CD8-positive, alpha-beta memory T cell (primary cell): ENCODE measurements at regions not wholly inside any gene's neighbourhood (a gene's known extent, or its start where the extent isn't known, plus 50 kb on each side); places are given as distances from the start of the nearest gene placed in this dataset.

ENCODE experiments used
- CTCF ChIA-PET: fragments of 350-600 bp; sonication (Branson Sonifier 250); formaldehyde crosslinking; loops from one replicate; lab custom pipeline; 2021; ENCODE audit warnings: antibody characterized with exemption; lab: Charles Lee
- POLR2A ChIA-PET: fragments of 350-600 bp; sonication (Branson Sonifier 250); formaldehyde crosslinking; loops from one replicate; lab custom pipeline; 2021; ENCODE audit warnings: antibody characterized with exemption; lab: Charles Lee
- DNase-seq, 5 donors: peaks; one replicate each; pipeline versions ENCODE4 v3.0.0 to v3.0.0-alpha.2; 2020 to 2022; ENCODE audit warnings: mixed read lengths in 1 of 5
- H3K27ac ChIP-seq: one replicate; pipeline ENCODE4 v1.7.0; 2013; ENCODE audit warnings: low read depth, mild to moderate bottlenecking, low read length, moderate library complexity
- H3K27me3 ChIP-seq: 2 replicates; pipeline ENCODE4 v1.7.0; 2013; ENCODE audit warnings: low read length, mild to moderate bottlenecking; ENCODE audit not compliant: insufficient read depth, poor library complexity, severe bottlenecking
- H3K36me3 ChIP-seq: 2 replicates; pipeline ENCODE4 v1.7.0; 2013; ENCODE audit warnings: mild to moderate bottlenecking, low read length, moderate library complexity; ENCODE audit not compliant: insufficient read depth
- H3K4me1 ChIP-seq: 2 replicates; pipeline ENCODE4 v1.7.0; 2013; ENCODE audit warnings: mild to moderate bottlenecking, low read length, moderate library complexity; ENCODE audit not compliant: insufficient read depth
- H3K4me3 ChIP-seq: 2 replicates; pipeline ENCODE4 v1.7.0; 2013; ENCODE audit warnings: mild to moderate bottlenecking, low read length
- H3K9me3 ChIP-seq: 2 replicates; pipeline ENCODE4 v1.7.0; 2013; ENCODE audit warnings: mild to moderate bottlenecking, low read length
- H3K27ac Mint-ChIP-seq, 8 donors: one replicate each; pipeline ENCODE4 v1.8.0; 2020 to 2021; ENCODE audit warnings: mixed read lengths in 8 of 8, mild to moderate bottlenecking in 6 of 8, inconsistent platforms in 3 of 8, moderate library complexity in 3 of 8
- H3K27me3 Mint-ChIP-seq, 2 donors: one replicate each; pipeline ENCODE4 v1.8.0; 2020 to 2021; ENCODE audit warnings: mixed read lengths in 2 of 2, mild to moderate bottlenecking in 1 of 2, moderate library complexity in 1 of 2
- H3K36me3 Mint-ChIP-seq, 3 donors: one replicate each; pipeline ENCODE4 v1.8.0; 2020 to 2021; ENCODE audit warnings: mixed read lengths in 3 of 3, inconsistent platforms in 1 of 3, mild to moderate bottlenecking in 1 of 3
- H3K4me1 Mint-ChIP-seq, 3 donors: one replicate each; pipeline ENCODE4 v1.8.0; 2020 to 2021; ENCODE audit warnings: mixed read lengths in 3 of 3, inconsistent platforms in 1 of 3, mild to moderate bottlenecking in 1 of 3
- H3K4me3 Mint-ChIP-seq, 7 donors: one replicate each; pipeline ENCODE4 v1.8.0; 2020 to 2021; ENCODE audit warnings: mixed read lengths in 7 of 7, mild to moderate bottlenecking in 6 of 7, moderate library complexity in 4 of 7, inconsistent platforms in 2 of 7
- H3K9me3 Mint-ChIP-seq, 5 donors: one replicate each; pipeline ENCODE4 v1.8.0; 2020 to 2022; ENCODE audit warnings: mixed read lengths in 5 of 5, mild to moderate bottlenecking in 3 of 5, moderate library complexity in 2 of 5, inconsistent platforms in 1 of 5

DNA sequence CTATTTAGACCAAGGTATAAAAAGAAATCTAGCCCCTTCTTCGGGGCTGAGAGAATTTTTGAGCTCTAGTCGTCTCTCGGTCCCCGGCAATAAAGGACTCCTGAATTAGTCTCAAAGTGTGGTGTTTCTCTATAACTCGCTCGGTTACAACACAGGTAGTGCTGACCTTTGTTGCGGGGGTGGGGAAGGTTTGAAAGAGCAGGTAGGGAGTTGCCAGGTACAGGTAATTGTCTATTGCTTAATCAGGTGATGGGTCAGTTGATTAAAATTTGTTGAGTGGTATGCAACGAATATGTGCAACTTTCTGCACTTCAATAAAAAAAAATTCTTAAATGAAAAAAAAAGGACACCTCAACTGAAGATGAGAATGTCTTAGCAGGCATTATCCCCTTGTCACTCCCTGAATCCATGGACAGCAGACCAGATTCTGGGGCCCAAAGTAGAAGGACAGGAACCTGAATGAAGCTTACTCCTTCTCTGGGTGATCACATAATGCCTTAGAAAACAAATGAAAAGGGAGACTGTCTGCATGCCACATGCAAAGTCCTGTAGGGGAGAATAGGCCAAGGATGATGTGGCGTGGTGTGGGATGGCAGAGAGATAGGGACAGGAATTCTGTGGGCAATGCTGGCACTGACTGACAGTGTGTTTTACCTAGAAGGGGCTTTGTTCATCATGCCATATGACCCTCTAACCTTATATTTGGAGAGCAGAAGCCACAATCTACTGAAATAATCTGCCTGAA lies 157.6 kb upstream of the OLIG3 start:
- DNase-seq: no peak
- H3K4me1 Mint-ChIP-seq: no peaks in the 10 kb centered on the region
- H3K4me1 ChIP-seq: no peaks in the 10 kb centered on the region
- H3K9me3 Mint-ChIP-seq: peaks cover 12 to 49% (median 45%) of the 10 kb centered on the region in 5 donors
- H3K27ac ChIP-seq: no peak overlapping the region
- CTCF ChIA-PET: no interaction called here
- no peaks in the 10 kb centered on the region for H3K27me3 ChIP-seq
- peaks cover 0 to 28% (median 1%) of the 10 kb centered on the region in 3 donors for H3K36me3 Mint-ChIP-seq
- no peak overlapping the region for H3K27ac Mint-ChIP-seq
- H3K36me3 ChIP-seq: no peaks in the 10 kb centered on the region
- H3K9me3 ChIP-seq: no peaks in the 10 kb centered on the region
- H3K4me3 ChIP-seq: no peak overlapping the region
- H3K4me3 Mint-ChIP-seq: no peak overlapping the region
- peaks cover 15 to 42% of the 10 kb centered on the region in 2 donors for H3K27me3 Mint-ChIP-seq
- POLR2A ChIA-PET: no interaction called here

DNA sequence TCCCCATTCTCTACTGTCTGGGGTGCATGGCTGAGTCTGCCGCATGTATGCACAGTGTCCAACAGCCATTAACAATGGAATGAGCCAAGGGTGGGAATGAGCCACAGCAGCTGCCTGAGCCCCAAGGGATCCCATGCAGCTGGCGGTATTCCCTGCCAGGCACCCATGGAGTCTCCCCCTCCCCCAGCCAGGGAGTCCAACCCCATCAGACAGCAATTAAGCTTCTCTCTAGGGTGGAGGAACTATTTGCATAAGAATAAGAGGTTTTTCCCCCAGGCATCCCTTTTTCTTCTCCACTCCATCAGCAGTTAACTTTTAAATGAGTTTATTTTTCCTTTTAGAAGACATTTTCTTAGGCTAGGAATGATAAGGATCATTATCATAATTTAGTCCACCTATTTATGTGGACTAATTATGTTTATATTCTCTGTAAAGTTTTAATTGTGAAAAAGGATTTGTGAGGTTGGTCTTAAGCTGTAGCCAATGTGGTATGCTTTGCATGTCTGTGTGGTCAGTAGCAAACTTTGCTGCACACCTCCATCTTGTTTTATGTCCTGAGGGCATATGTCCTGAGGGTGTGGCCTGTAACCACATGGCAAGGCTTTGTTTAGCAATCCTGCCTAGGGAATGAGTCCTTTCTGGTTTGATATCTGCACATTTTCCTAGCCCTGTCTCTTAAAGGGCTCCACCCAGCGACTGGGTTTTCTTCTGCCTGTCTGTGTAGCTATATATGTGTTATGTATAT lies 158.9 kb upstream of the OLIG3 start:
- DNase-seq: no peak
- peaks cover 12 to 52% (median 45%) of the 10 kb centered on the region in 5 donors for H3K9me3 Mint-ChIP-seq
- H3K4me3 Mint-ChIP-seq: no peak overlapping the region
- POLR2A ChIA-PET: no interaction called here
- H3K27me3 Mint-ChIP-seq: peaks cover 11 to 29% of the 10 kb centered on the region in 2 donors
- Histone ChIP-seq H3K4me1 (no peaks in the 10 kb centered on the region), H3K36me3 (no peaks in the 10 kb centered on the region), H3K27me3 (no peaks in the 10 kb centered on the region), H3K4me3 (no peak overlapping the region), H3K9me3 (no peaks in the 10 kb centered on the region), H3K27ac (no peak overlapping the region)
- no peak overlapping the region for H3K27ac Mint-ChIP-seq
- no peaks in the 10 kb centered on the region for H3K4me1 Mint-ChIP-seq
- CTCF ChIA-PET: interaction anchor here (0.9 kb wide), 1 partner anchor 238 kb away, joined by 3 read pairs; no protein-coding TSS in a partner anchor
- H3K36me3 Mint-ChIP-seq: peaks cover 0 to 36% (median 1%) of the 10 kb centered on the region in 3 donors

DNA sequence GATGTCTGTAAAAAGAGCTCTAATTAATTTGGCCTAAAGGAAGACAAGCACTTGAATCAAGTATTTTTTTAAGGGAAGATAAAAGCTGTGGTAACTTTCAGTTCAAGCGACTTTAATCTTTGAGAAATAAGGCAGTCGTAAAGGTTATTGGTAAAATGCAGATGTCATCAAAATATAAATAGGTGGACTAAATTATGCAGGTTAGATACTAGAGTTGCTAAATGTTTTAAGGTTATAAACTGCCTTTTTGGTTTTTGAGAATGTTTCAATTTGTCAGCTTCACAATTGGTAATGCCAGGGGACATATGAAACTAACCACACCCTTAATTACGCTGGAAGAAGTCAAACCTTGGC lies 159.5 kb upstream of the OLIG3 start:
- no peak overlapping the region for H3K4me3 ChIP-seq
- H3K36me3 ChIP-seq: no peaks in the 10 kb centered on the region
- Mint-ChIP-seq H3K9me3 (peaks cover 12 to 52% (median 45%) of the 10 kb centered on the region in 5 donors), H3K36me3 (peaks cover 0 to 40% (median 1%) of the 10 kb centered on the region in 3 donors), H3K27ac (no peak overlapping the region), H3K4me1 (no peaks in the 10 kb centered on the region), H3K27me3 (peaks cover 8 to 23% of the 10 kb centered on the region in 2 donors), H3K4me3 (no peak overlapping the region)
- no peaks in the 10 kb centered on the region for H3K27me3 ChIP-seq
- H3K9me3 ChIP-seq: no peaks in the 10 kb centered on the region
- DNase-seq: no peak
- ChIA-PET POLR2A (no interaction called here), CTCF (interaction anchor here (0.9 kb wide), 1 partner anchor 238 kb away, joined by 3 read pairs; no protein-coding TSS in a partner anchor)
- H3K4me1 ChIP-seq: no peaks in the 10 kb centered on the region
- H3K27ac ChIP-seq: no peak overlapping the region

DNA sequence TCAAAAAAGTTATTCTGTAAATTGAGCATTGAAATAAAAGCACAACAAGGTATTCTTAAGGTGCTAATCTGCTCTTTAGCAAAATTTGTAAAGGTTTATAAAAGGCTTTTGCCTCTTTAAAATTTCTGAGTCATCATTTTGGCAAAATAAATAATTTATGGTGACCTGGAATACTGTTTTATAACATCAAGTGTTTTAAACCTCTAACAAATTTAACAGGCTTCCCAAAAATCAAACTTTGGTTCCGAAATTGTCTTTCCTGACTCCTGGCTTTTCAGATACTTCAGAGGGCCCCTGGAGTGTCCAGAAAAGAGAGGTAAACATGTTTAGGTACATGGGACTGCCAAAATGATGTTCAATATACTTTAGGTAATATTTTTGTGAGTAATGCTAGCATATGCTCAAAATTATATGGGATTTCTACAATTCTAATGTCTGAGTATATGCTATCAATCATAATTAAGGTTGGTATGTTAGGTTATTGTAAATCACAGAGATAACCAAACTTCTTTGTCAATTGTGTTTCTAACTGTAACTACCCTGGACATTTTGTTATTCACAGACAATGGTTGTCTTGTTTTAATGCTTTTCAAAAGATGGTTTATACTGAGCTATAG lies 160.3 kb upstream of the OLIG3 start:
- ChIA-PET CTCF (no interaction called here), POLR2A (no interaction called here)
- no peaks in the 10 kb centered on the region for H3K36me3 ChIP-seq
- no peak overlapping the region for H3K27ac ChIP-seq
- no peaks in the 10 kb centered on the region for H3K4me1 ChIP-seq
- H3K4me3 Mint-ChIP-seq: no peak overlapping the region
- H3K27me3 ChIP-seq: no peaks in the 10 kb centered on the region
- DNase-seq: no peak
- peak overlapping the region in 1 of 8 donors; percentile 14 for H3K27ac Mint-ChIP-seq
- no peaks in the 10 kb centered on the region for H3K9me3 ChIP-seq
- H3K36me3 Mint-ChIP-seq: peaks cover 0 to 40% (median 1%) of the 10 kb centered on the region in 3 donors
- H3K27me3 Mint-ChIP-seq: peaks cover 7 to 18% of the 10 kb centered on the region in 2 donors
- H3K9me3 Mint-ChIP-seq: peaks cover 12 to 52% (median 45%) of the 10 kb centered on the region in 5 donors
- H3K4me3 ChIP-seq: no peak overlapping the region
- H3K4me1 Mint-ChIP-seq: no peaks in the 10 kb centered on the region

DNA sequence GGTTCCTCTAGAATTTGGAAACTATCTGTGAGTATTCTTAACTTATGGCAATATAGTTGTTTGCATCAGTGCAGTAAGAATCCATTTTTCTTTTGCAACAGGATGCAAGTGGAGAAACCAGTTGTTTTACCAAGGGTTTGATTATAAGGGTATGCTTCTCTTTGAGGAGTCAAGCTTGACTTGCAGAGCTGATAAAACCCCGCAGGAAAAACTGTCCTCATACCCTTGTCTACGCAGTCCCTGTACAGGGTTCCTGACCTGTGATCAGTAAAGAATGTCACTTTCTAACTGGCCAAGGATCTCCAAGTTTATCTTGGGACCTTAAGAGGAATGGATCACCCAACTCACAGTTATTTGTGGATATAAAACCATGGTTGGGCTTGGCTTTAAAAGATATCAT lies 161.1 kb upstream of the OLIG3 start:
- no peak overlapping the region for H3K4me3 ChIP-seq
- Mint-ChIP-seq H3K9me3 (peaks cover 12 to 52% (median 45%) of the 10 kb centered on the region in 5 donors), H3K27ac (no peak overlapping the region), H3K4me3 (no peak overlapping the region), H3K36me3 (peaks cover 0 to 40% (median 1%) of the 10 kb centered on the region in 3 donors), H3K4me1 (no peaks in the 10 kb centered on the region), H3K27me3 (peaks cover 6 to 14% of the 10 kb centered on the region in 2 donors)
- no peaks in the 10 kb centered on the region for H3K4me1 ChIP-seq
- H3K36me3 ChIP-seq: no peaks in the 10 kb centered on the region
- ChIA-PET POLR2A (no interaction called here), CTCF (no interaction called here)
- no peaks in the 10 kb centered on the region for H3K9me3 ChIP-seq
- DNase-seq: no peak
- no peak overlapping the region for H3K27ac ChIP-seq
- no peaks in the 10 kb centered on the region for H3K27me3 ChIP-seq

DNA sequence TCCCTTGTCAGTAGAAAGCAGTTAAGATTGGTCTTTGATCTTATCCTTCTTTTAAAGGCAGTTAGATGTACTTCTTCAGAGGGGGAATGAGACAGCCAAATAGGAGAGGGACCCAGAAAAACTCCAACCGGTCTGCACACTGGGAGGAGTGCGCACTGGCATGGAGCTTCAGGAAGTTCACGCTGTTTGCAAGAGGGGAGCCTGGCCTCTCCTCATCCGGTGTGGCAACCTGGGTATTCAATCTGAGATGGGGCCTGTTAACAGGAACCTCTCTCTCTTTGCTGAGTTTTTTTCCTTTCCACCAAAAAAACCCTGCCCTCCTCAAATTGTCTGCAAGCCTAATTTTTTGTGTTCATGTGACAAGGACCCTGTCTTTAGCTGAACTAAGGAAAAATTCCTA lies 162.5 kb upstream of the OLIG3 start:
- Histone ChIP-seq H3K9me3 (no peaks in the 10 kb centered on the region), H3K27ac (no peak overlapping the region), H3K4me3 (no peak overlapping the region), H3K4me1 (no peaks in the 10 kb centered on the region), H3K36me3 (no peaks in the 10 kb centered on the region), H3K27me3 (no peaks in the 10 kb centered on the region)
- Mint-ChIP-seq H3K27ac (no peak overlapping the region), H3K4me3 (no peak overlapping the region), H3K36me3 (peaks cover 0 to 37% (median 1%) of the 10 kb centered on the region in 3 donors), H3K9me3 (peaks cover 9 to 46% (median 41%) of the 10 kb centered on the region in 5 donors), H3K27me3 (peaks cover 2 to 3% of the 10 kb centered on the region in 2 donors), H3K4me1 (peaks cover 0 to 2% (median 1%) of the 10 kb centered on the region in 3 donors)
- CTCF ChIA-PET: no interaction called here
- POLR2A ChIA-PET: no interaction called here
- no peak for DNase-seq

DNA sequence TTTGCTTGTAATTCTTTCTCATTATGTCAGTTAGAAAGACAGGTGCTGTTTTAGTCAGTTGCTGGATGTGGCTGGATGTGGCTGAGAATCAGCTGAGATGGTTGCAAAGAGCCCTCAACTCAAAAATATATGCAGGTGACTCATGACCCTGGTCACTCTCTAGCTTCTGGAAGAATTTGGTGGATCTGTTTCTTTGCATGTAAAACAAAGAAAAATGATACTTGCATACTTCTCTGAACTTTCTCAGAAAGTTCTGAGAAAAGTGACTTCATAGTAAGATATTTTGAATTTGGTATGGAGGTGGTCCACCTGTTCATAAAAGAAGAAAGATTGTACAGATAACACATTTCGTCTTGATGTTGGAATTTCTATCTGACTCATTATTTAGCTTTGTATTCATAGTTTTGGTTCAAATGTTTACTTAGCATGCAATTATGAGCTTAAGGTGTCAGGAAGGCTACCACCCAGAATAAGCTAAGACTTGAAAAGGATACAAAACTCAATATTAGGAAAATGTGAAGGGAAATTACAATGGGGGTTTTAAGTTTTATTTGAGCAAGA lies 163.2 kb upstream of the OLIG3 start:
- H3K4me1 ChIP-seq: no peaks in the 10 kb centered on the region
- H3K36me3 ChIP-seq: no peaks in the 10 kb centered on the region
- peaks cover 0 to 4% (median 2%) of the 10 kb centered on the region in 3 donors for H3K4me1 Mint-ChIP-seq
- H3K27ac ChIP-seq: no peak overlapping the region
- peaks cover 0 to 33% (median 1%) of the 10 kb centered on the region in 3 donors for H3K36me3 Mint-ChIP-seq
- no peaks in the 10 kb centered on the region for H3K9me3 ChIP-seq
- no peak for DNase-seq
- no peak overlapping the region for H3K4me3 Mint-ChIP-seq
- H3K4me3 ChIP-seq: no peak overlapping the region
- peaks cover 9 to 40% (median 34%) of the 10 kb centered on the region in 5 donors for H3K9me3 Mint-ChIP-seq
- POLR2A ChIA-PET: no interaction called here
- no peak overlapping the region for H3K27ac Mint-ChIP-seq
- H3K27me3 ChIP-seq: no peaks in the 10 kb centered on the region
- CTCF ChIA-PET: no interaction called here
- H3K27me3 Mint-ChIP-seq: peaks cover 0 to 2% of the 10 kb centered on the region in 2 donors
